HepG2 (cell line): ENCODE measurements at regions not wholly inside any gene's neighbourhood (a gene's known extent, or its start where the extent isn't known, plus 50 kb on each side); places are given as distances from the start of the nearest gene placed in this dataset.

ENCODE experiments used
- ATAC-seq: fragments of 200-7000 bp; cut with Tn5 transposase; 3 replicates; pipeline ENCODE4 v1.9.1; 2020; ENCODE audit warnings: mild to moderate bottlenecking, moderate library complexity
- BruUV-seq: library from RNA; stranded (reverse); fragments of 400-500 nt; replicated peaks from 2 replicates; lab custom pipeline; 2021; lab: Mats Ljungman, UMichigan
- CTCF ChIA-PET: fragments of 300-600 bp; formaldehyde crosslinking; extraction: SDS; loops from one replicate; lab custom pipeline; 2021; ENCODE audit warnings: low total read pairs, inconsistent platforms, low intra/inter-chr PET ratio; lab: Yijun Ruan, JAX
- POLR2A ChIA-PET: fragments of 350-600 bp; sonication (Branson Sonifier 250); formaldehyde crosslinking; loops from one replicate; lab custom pipeline; 2020; ENCODE audit warnings: antibody characterized with exemption, inconsistent platforms; lab: Yijun Ruan, JAX
- DNase-seq: peaks from one replicate; pipeline ENCODE4 v3.0.0-alpha.2; 2015; ENCODE audit warnings: low spot score
- FAIRE-seq: peaks from 3 replicates; lab custom pipeline; 2011; peaks lifted over from hg19 to GRCh38; lab: Jason Lieb, UNC
- H2AFZ ChIP-seq: one replicate; pipeline ENCODE4 v1.6.1; 2011; ENCODE audit warnings: low read length, inconsistent platforms
- H3K27ac ChIP-seq: fragments of 300-600 bp; 3 replicates; pipeline ENCODE4 v1.8.0; 2011; ENCODE audit warnings: mixed run types, mild to moderate bottlenecking, mixed read lengths, low read length, inconsistent platforms; ENCODE audit not compliant: insufficient read depth; ENCODE audit errors: extremely low read length
- H3K27me3 ChIP-seq, 2 experiments: fragments of 200-600 bp in 1 of 2; 2 replicates in 1 of 2; 3 replicates in 1 of 2; pipeline versions ENCODE4 v1.6.0 to v1.8.0; 2011; ENCODE audit warnings: low read length in 2 of 2, mild to moderate bottlenecking in 2 of 2, moderate library complexity in 2 of 2, inconsistent platforms in 1 of 2; ENCODE audit not compliant: insufficient read depth in 2 of 2, control insufficient read depth in 1 of 2
- H3K36me3 ChIP-seq, 2 experiments: fragments of 200-600 bp in 1 of 2; replicated peaks in 1 of 2; 2 replicates in 1 of 2; 3 replicates in 1 of 2; pipeline versions ENCODE4 v1.5.1 to v1.8.0; 2011; ENCODE audit warnings: low read length in 2 of 2, inconsistent platforms in 1 of 2; ENCODE audit not compliant: insufficient read depth in 2 of 2, control insufficient read depth in 1 of 2
- H3K4me1 ChIP-seq: 2 replicates; pipeline ENCODE4 v1.5.1; 2012; ENCODE audit warnings: low read length, inconsistent platforms; ENCODE audit not compliant: insufficient read depth
- H3K4me2 ChIP-seq: 2 replicates; pipeline ENCODE4 v1.6.0; 2011; ENCODE audit warnings: low read depth, low read length, inconsistent platforms
- H3K4me3 ChIP-seq, 3 experiments: fragments of 200-600 bp in 1 of 3; sonication (generic), shearing (Covaris generic) in 1 of 3; replicated peaks in 1 of 3; 2 replicates each; pipeline ENCODE4 v1.5.1; 2011 to 2016; ENCODE audit warnings: low read length in 3 of 3, inconsistent platforms in 2 of 3, low read depth in 2 of 3, mild to moderate bottlenecking in 2 of 3, control low read depth in 1 of 3, mixed read lengths in 1 of 3; ENCODE audit not compliant: insufficient read depth in 1 of 3
- H3K79me2 ChIP-seq: one replicate; pipeline ENCODE4 v1.6.1; 2011; ENCODE audit warnings: low read length, inconsistent platforms; ENCODE audit not compliant: insufficient read depth
- H3K9ac ChIP-seq: 2 replicates; pipeline ENCODE4 v1.6.0; 2011; ENCODE audit warnings: mild to moderate bottlenecking, low read depth, low read length, inconsistent platforms; ENCODE audit not compliant: insufficient read depth
- H3K9me3 ChIP-seq: 2 replicates; pipeline ENCODE4 v1.5.1; 2012; ENCODE audit warnings: mild to moderate bottlenecking, low read length
- H4K20me1 ChIP-seq: 2 replicates; pipeline ENCODE4 v1.6.0; 2011; ENCODE audit warnings: inconsistent platforms, mild to moderate bottlenecking, low read length, moderate library complexity; ENCODE audit not compliant: insufficient read depth
- KDM5B ChIP-seq: sonication (generic); formaldehyde crosslinking; IDR thresholded peaks from 2 replicates; pipeline ENCODE4 v1.4.0; 2020; ENCODE audit warnings: missing genetic modification reagents, mild to moderate bottlenecking, borderline replicate concordance
- KLF11 ChIP-seq: IDR thresholded peaks from 2 replicates; pipeline ENCODE4 v1.6.1; 2016; ENCODE audit warnings: missing compliant biosample characterization
- PITX1 ChIP-seq: sonication (generic); formaldehyde crosslinking; IDR thresholded peaks from 2 replicates; pipeline ENCODE4 v1.5.1; 2020; ENCODE audit warnings: mild to moderate bottlenecking, missing genetic modification reagents
- SMAD3 ChIP-seq: sonication (generic); formaldehyde crosslinking; IDR thresholded peaks from 2 replicates; pipeline ENCODE4 v1.4.0; 2020; ENCODE audit warnings: missing genetic modification reagents
- ZC3H4 ChIP-seq: sonication (generic); formaldehyde crosslinking; IDR thresholded peaks from 2 replicates; pipeline ENCODE4 v1.4.0; 2020; ENCODE audit warnings: missing genetic modification reagents, borderline replicate concordance
- ZNF614 ChIP-seq: IDR thresholded peaks from 2 replicates; pipeline ENCODE4 v1.6.1; 2018; ENCODE audit warnings: missing biosample characterization, missing genetic modification reagents, inconsistent platforms, borderline replicate concordance
- ZNF639 ChIP-seq: conservative IDR thresholded peaks from 2 replicates; pipeline ENCODE4 v1.6.1; 2018; ENCODE audit warnings: missing genetic modification reagents
- ZSCAN29 ChIP-seq: sonication (generic); formaldehyde crosslinking; conservative IDR thresholded peaks from 2 replicates; pipeline ENCODE4 v1.4.0; 2020; ENCODE audit warnings: mild to moderate bottlenecking, missing genetic modification reagents
- ZZZ3 ChIP-seq: sonication (generic); formaldehyde crosslinking; IDR thresholded peaks from 2 replicates; pipeline ENCODE4 v1.4.0; 2020; ENCODE audit warnings: missing genetic modification reagents, mild to moderate bottlenecking, borderline replicate concordance
- WGBS: methylation state at CpG from one replicate; pipeline ENCODE4 v1.1.6; 2017; ENCODE audit warnings: low lambda C conversion rate; 5-methylcytosine and 5-hydroxymethylcytosine counted together
- in situ Hi-C: cut with HindIII; loops from 2 replicates; pipeline ENCODE4 v1.10.0; 2017; ENCODE audit warnings: low pct_unique_long_range_greater_than_20kb; ENCODE audit not compliant: extremely low pct_ligation_motif_present
- intact Hi-C: fragments of 100-400 bp; cut with micrococcal nuclease; formaldehyde crosslinking; loops from one replicate; pipeline ENCODE4 v1.10.0; 2022; ENCODE audit not compliant: unreplicated experiment
- TF ChIP-seq, protein P1 (sequence below): IDR thresholded peaks from 2 replicates; pipeline ENCODE4 v1.6.1; 2016; ENCODE audit warnings: missing compliant biosample characterization, missing genetic modification reagents, borderline replicate concordance

- no peak overlapping the region for H3K4me2 ChIP-seq
- no peak overlapping the region for H3K27ac ChIP-seq
- no peak overlapping the region for H2AFZ ChIP-seq
- no peak overlapping the region for H3K4me3 ChIP-seq
- BruUV-seq = no TSS peak
- no peaks in the 10 kb centered on the region for H3K27me3 ChIP-seq
- ChIA-PET POLR2A (no interaction called here), CTCF (no interaction called here)
- no peak for DNase-seq
- WGBS = 9% methylated on average over 5 of the region's 5 CpGs
- H3K79me2 ChIP-seq = no peaks in the 10 kb centered on the region
- H3K9me3 ChIP-seq = no peaks in the 10 kb centered on the region
- FAIRE-seq = no peak
- no peak for TF ChIP-seq PITX1 (CRISPR knock-in tag)
- TF ChIP-seq SMAD3 = no peak
- no peak for TF ChIP-seq ZZZ3 (CRISPR knock-in tag)
- TF ChIP-seq KLF11 = no peak
- no peak for TF ChIP-seq ZSCAN29 (CRISPR knock-in tag)
- TF ChIP-seq ZNF639 = no peak
- no peak for TF ChIP-seq ZC3H4
- TF ChIP-seq, protein P1, sequence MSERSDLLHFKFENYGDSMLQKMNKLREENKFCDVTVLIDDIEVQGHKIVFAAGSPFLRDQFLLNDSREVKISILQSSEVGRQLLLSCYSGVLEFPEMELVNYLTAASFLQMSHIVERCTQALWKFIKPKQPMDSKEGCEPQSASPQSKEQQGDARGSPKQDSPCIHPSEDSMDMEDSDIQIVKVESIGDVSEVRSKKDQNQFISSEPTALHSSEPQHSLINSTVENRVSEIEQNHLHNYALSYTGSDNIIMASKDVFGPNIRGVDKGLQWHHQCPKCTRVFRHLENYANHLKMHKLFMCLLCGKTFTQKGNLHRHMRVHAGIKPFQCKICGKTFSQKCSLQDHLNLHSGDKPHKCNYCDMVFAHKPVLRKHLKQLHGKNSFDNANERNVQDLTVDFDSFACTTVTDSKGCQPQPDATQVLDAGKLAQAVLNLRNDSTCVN (CRISPR knock-in tag) = no peak
- TF ChIP-seq ZNF614 (CRISPR knock-in tag) = no peak
- TF ChIP-seq KDM5B (CRISPR knock-in tag) = no peak
- no peak overlapping the region for H3K9ac ChIP-seq
- H3K36me3 ChIP-seq = no peaks in the 10 kb centered on the region
- ATAC-seq = no peak
- no peaks in the 10 kb centered on the region for H4K20me1 ChIP-seq
- intact Hi-C loops = no loop called here
- in situ Hi-C loops = no loop called here
- no peaks in the 10 kb centered on the region for H3K4me1 ChIP-seq
Measured at GRCh38 chr10:59454171-59454919, 92.0 kb upstream of the FAM13C start.
